ENCODE measurements at regions not wholly inside any gene's neighbourhood (a gene's known extent, or its start where the extent isn't known, plus 50 kb on each side); places are given as distances from the start of the nearest gene placed in this dataset.

DNA sequence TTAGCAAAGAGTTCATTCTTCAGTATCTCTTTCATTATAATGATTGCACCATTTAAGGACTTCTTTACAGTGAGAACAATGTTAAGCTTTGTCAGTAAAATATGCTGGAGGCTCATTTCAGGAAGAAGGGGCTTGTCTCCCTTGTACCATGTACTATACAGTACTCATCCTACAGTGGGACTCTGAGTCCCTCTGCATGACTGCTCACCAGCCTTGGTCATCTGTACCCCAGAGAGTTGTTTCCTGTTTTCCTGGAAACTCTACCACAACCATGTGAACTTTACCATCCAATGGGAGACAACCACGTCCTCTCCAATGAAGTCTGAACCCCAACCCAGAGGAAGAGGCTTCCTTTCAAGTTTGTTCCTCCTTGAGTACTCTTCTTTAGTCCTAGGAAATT is 1171.1 kb upstream of the CRIM1 start:
- POLR2A ChIA-PET (ENCODE audit: partially characterized antibody): no interaction called here

More for the DNA sequence above, 1171.1 kb upstream of the CRIM1 start:
- FAIRE-seq (no peak), DNase-seq (ENCODE audit: low read depth in 1 of 2, low spot score in 2 of 2) (no peak)
- Histone ChIP-seq H2BK12ac (ENCODE audit: low read depth, low read length) (no peak overlapping the region), H3K4ac (replicated peaks; ENCODE audit: insufficient read length, low read depth, low read length) (no peak overlapping the region), H3K27ac (ENCODE audit: low read depth, low read length) (no peak overlapping the region), H3K14ac (ENCODE audit: insufficient read length) (no peak overlapping the region), H3K4me3 (ENCODE audit: extremely low read depth in 1 of 4, insufficient read depth in 2 of 4, low read depth in 3 of 4, low read length in 4 of 4) (no peak overlapping the region), H3K56ac (replicated peaks; ENCODE audit: insufficient read length, low read depth, low read length) (no peak overlapping the region), H2BK120ac (replicated peaks; ENCODE audit: low read depth, low read length) (no peak overlapping the region), H3K27me3 (replicated peaks in 1 of 4; ENCODE audit: control insufficient read depth in 3 of 4, extremely low read depth in 1 of 4, insufficient read depth in 3 of 4, low read length in 3 of 4) (peaks cover 0 to 3% (median 0%) of the 10 kb centered on the region in 4 experiments; a peak in 1 of 7 replicates), H4K91ac (replicated peaks; ENCODE audit: insufficient read length, low read length) (no peak overlapping the region), H4K8ac (ENCODE audit: extremely low read depth, insufficient read depth, low read length) (no peak overlapping the region), H2BK15ac (ENCODE audit: low read length) (no peak overlapping the region), H2AFZ (ENCODE audit: low read length) (no peak overlapping the region), H2BK20ac (ENCODE audit: low read length) (no peak overlapping the region), H3K4me2 (ENCODE audit: insufficient read depth in 1 of 2, low read depth in 2 of 2, low read length in 2 of 2) (no peak overlapping the region), H3K4me1 (replicated peaks in 1 of 4; ENCODE audit: control insufficient read depth in 3 of 4, insufficient read depth in 4 of 4, low read length in 3 of 4) (no peaks in the 10 kb centered on the region), H3K36me3 (ENCODE audit: control insufficient read depth in 2 of 4, insufficient read depth in 4 of 4, low read length in 3 of 4) (no peaks in the 10 kb centered on the region), H2AK5ac (ENCODE audit: low read depth, low read length) (no peak overlapping the region), H3K18ac (ENCODE audit: extremely low read depth, low read length) (no peak overlapping the region), H3K79me2 (ENCODE audit: control insufficient read depth in 1 of 2, insufficient read depth in 2 of 2, low read length in 2 of 2) (no peaks in the 10 kb centered on the region), H3K79me1 (ENCODE audit: low read depth, low read length) (no peaks in the 10 kb centered on the region), H4K5ac (ENCODE audit: insufficient read length, low read depth, low read length) (no peak overlapping the region), H3K9me3 (ENCODE audit: insufficient read depth in 2 of 2, low read depth in 1 of 2, low read length in 1 of 2) (no peaks in the 10 kb centered on the region), H2BK5ac (ENCODE audit: low read depth, low read length) (no peak overlapping the region), H3K23me2 (ENCODE audit: low read depth, low read length) (no peaks in the 10 kb centered on the region), H3K9ac (replicated peaks in 1 of 4; ENCODE audit: extremely low read depth in 1 of 4, low read depth in 3 of 4, low read length in 3 of 4) (no peak overlapping the region), H3K23ac (ENCODE audit: insufficient read length) (no peak overlapping the region), H4K20me1 (replicated peaks in 1 of 2; ENCODE audit: control insufficient read depth in 1 of 2, insufficient read depth in 2 of 2, low read length in 2 of 2) (no peaks in the 10 kb centered on the region)
- no peak for TF ChIP-seq TCF12 (IDR thresholded peaks at IDR 0.05; ENCODE audit: low read depth, low read length)
- no peak for TF ChIP-seq KDM5A (IDR thresholded peaks at IDR 0.05; ENCODE audit: low read length)
- no peak for TF ChIP-seq EZH2 (IDR thresholded peaks at IDR 0.05; ENCODE audit: low read depth, low read length, severe bottlenecking)
- WGBS, 2 experiments (ENCODE audit: extremely low coverage in 1 of 2, insufficient coverage in 1 of 2, insufficient read length in 1 of 2, insufficient replicate concordance in 2 of 2, low coverage in 1 of 2, low lambda C conversion rate in 2 of 2, missing lambda C conversion rate in 1 of 2): 79% methylated on average over 1 of the region's 1 CpG; no CpG with 5 or more reads in 1 of the 2 experiments
- CTCF ChIA-PET (ENCODE audit: partially characterized antibody): no interaction called here

Data from H1 (cell line).